ENCODE measurements at regions not wholly inside any gene's neighbourhood (a gene's known extent, or its start where the extent isn't known, plus 50 kb on each side); places are given as distances from the start of the nearest gene placed in this dataset.

- Mint-ChIP-seq H3K9me3 (ENCODE audit: unreplicated experiment) (peaks cover 9% of the 10 kb centered on the region), H3K4me1 (ENCODE audit: insufficient read depth, unreplicated experiment) (no peaks in the 10 kb centered on the region), H3K27ac (ENCODE audit: low read depth, unreplicated experiment) (no peak overlapping the region), H3K27me3 (ENCODE audit: insufficient read depth, unreplicated experiment) (no peaks in the 10 kb centered on the region), H3K36me3 (ENCODE audit: insufficient read depth, unreplicated experiment) (peaks cover 5% of the 10 kb centered on the region), H3K4me3 (ENCODE audit: unreplicated experiment) (no peak overlapping the region)
- no peak for DNase-seq (ENCODE audit: unreplicated experiment)
- no TSS peak for BruUV-seq (replicated peaks)
- TF ChIP-seq, protein P1, sequence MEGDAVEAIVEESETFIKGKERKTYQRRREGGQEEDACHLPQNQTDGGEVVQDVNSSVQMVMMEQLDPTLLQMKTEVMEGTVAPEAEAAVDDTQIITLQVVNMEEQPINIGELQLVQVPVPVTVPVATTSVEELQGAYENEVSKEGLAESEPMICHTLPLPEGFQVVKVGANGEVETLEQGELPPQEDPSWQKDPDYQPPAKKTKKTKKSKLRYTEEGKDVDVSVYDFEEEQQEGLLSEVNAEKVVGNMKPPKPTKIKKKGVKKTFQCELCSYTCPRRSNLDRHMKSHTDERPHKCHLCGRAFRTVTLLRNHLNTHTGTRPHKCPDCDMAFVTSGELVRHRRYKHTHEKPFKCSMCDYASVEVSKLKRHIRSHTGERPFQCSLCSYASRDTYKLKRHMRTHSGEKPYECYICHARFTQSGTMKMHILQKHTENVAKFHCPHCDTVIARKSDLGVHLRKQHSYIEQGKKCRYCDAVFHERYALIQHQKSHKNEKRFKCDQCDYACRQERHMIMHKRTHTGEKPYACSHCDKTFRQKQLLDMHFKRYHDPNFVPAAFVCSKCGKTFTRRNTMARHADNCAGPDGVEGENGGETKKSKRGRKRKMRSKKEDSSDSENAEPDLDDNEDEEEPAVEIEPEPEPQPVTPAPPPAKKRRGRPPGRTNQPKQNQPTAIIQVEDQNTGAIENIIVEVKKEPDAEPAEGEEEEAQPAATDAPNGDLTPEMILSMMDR (IDR thresholded peaks at IDR 0.05; ENCODE audit: unreplicated experiment): no peak
- ChIA-PET CTCF (no interaction called here), POLR2A (no interaction called here)
- intact Hi-C loops (cut with micrococcal nuclease): no loop called here
Observed at GRCh38 chr2:79389481-79389880, 123.4 kb upstream of the CTNNA2 start.

GRCh38 chr2:79388024-79388423 lies 124.8 kb upstream of the CTNNA2 start:
- intact Hi-C loops (cut with micrococcal nuclease): no loop called here
- H3K4me3 Mint-ChIP-seq (ENCODE audit: unreplicated experiment): no peak overlapping the region
- DNase-seq (ENCODE audit: unreplicated experiment): no peak
- TF ChIP-seq, protein P1 (IDR thresholded peaks at IDR 0.05; ENCODE audit: unreplicated experiment): no peak
- H3K27ac Mint-ChIP-seq (ENCODE audit: low read depth, unreplicated experiment): no peak overlapping the region
- H3K4me1 Mint-ChIP-seq (ENCODE audit: insufficient read depth, unreplicated experiment): no peaks in the 10 kb centered on the region
- BruUV-seq (replicated peaks): no TSS peak
- peaks cover 5% of the 10 kb centered on the region for H3K36me3 Mint-ChIP-seq (ENCODE audit: insufficient read depth, unreplicated experiment)
- ChIA-PET CTCF (interaction anchor here (0.6 kb wide), 1 partner anchor 18 kb away, joined by 3 read pairs; no protein-coding TSS in a partner anchor), POLR2A (no interaction called here)
- H3K9me3 Mint-ChIP-seq (ENCODE audit: unreplicated experiment): peaks cover 9% of the 10 kb centered on the region
- no peaks in the 10 kb centered on the region for H3K27me3 Mint-ChIP-seq (ENCODE audit: insufficient read depth, unreplicated experiment)

GRCh38 chr2:79387431-79387830 lies 125.4 kb upstream of the CTNNA2 start:
- intact Hi-C loops (cut with micrococcal nuclease): no loop called here
- Mint-ChIP-seq H3K9me3 (ENCODE audit: unreplicated experiment) (peaks cover 9% of the 10 kb centered on the region), H3K27me3 (ENCODE audit: insufficient read depth, unreplicated experiment) (no peaks in the 10 kb centered on the region), H3K27ac (ENCODE audit: low read depth, unreplicated experiment) (no peak overlapping the region), H3K4me1 (ENCODE audit: insufficient read depth, unreplicated experiment) (no peaks in the 10 kb centered on the region), H3K36me3 (ENCODE audit: insufficient read depth, unreplicated experiment) (peaks cover 5% of the 10 kb centered on the region), H3K4me3 (ENCODE audit: unreplicated experiment) (no peak overlapping the region)
- ChIA-PET POLR2A (no interaction called here), CTCF (interaction anchor here (0.6 kb wide), 1 partner anchor 17 kb away, joined by 3 read pairs; no protein-coding TSS in a partner anchor)
- TF ChIP-seq, protein P1 (IDR thresholded peaks at IDR 0.05; ENCODE audit: unreplicated experiment): no peak
- no peak for DNase-seq (ENCODE audit: unreplicated experiment)
- BruUV-seq (replicated peaks): no TSS peak

GRCh38 chr2:79383681-79384080 lies 129.2 kb upstream of the CTNNA2 start:
- DNase-seq (ENCODE audit: unreplicated experiment): no peak
- Mint-ChIP-seq H3K36me3 (ENCODE audit: insufficient read depth, unreplicated experiment) (peaks cover 5% of the 10 kb centered on the region), H3K9me3 (ENCODE audit: unreplicated experiment) (no peaks in the 10 kb centered on the region), H3K4me3 (ENCODE audit: unreplicated experiment) (no peak overlapping the region), H3K27ac (ENCODE audit: low read depth, unreplicated experiment) (no peak overlapping the region), H3K4me1 (ENCODE audit: insufficient read depth, unreplicated experiment) (no peaks in the 10 kb centered on the region), H3K27me3 (ENCODE audit: insufficient read depth, unreplicated experiment) (no peaks in the 10 kb centered on the region)
- TF ChIP-seq, protein P1 (IDR thresholded peaks at IDR 0.05; ENCODE audit: unreplicated experiment): no peak
- no TSS peak for BruUV-seq (replicated peaks)
- intact Hi-C loops (cut with micrococcal nuclease): no loop called here
- CTCF ChIA-PET: interaction anchor here (0.7 kb wide), 1 partner anchor 8 kb away, joined by 3 read pairs; no protein-coding TSS in a partner anchor
- POLR2A ChIA-PET: no interaction called here
